NCI-H2029 (cell line): ENCODE measurements at regions not wholly inside any gene's neighbourhood (a gene's known extent, or its start where the extent isn't known, plus 50 kb on each side); places are given as distances from the start of the nearest gene placed in this dataset.

Source experiments
- DNase-seq: peaks from one replicate; lab custom pipeline; 2025; lab: John Stamatoyannopoulos, UW

DNA sequence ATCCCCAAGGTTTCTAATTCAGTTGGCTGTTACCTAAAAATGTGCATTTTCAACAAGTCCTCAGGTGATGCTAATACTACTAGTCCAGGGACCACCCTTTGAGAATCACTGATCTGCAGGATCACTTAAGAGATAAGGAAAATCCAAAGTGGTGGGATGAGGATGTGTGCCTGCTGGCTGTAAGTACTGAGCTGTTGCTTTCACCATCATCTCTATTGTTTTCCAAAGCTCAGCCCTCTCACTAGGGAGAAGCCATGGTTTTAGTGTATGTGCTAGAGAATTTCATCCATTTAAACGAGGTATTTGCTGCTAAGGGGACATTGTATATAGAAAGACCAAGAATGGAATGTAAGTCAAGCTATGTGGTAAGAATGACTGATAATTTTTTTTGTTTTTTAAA lies 202.3 kb downstream of the KIF21A start:
- DNase-seq, result no peak

DNA sequence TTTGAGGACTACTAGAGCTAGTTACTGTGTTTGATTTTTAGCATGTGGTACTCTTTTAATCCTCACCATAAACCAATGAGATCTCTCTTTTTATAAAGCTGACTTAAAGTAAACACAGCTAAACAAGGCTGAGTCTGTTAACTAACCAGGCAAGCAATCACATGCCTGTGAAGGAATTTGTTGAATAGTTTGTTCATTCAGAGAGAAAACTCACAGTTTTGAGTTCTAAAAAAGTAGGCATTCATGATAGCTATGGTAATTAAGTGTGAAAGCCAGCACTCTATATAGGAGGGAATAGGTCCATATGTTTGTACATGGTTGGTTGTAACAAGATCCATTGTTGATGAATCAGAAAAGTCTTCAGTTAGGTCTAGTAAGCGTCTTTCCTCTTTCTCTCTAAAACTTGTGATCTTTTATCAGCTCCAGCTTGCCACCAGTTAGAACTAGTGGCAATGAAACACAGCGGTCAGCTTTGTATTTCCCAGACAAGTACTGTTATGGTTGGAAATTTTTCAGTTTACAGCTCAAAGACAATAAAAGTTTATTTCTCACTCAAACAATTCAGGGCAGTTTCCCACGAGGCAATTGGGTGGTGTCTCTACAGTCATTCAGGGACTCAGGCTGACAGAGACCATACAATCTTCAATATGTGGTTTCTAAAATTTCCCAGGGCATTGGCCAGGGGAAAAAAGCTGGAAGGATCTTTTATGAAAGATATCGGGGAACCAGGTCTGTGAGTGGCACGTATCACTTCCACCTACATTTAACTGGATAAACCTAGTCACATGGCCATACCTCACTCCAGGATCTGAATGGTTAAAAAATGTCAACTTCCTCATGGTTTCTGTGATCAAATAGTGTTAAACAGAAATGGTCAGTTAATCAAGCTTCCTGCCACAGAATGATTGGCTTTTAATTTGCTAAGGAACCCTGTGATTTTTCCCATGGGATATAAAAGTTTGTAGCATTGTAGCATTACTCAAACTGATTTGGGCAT lies 203.1 kb downstream of the KIF21A start:
- no peak for DNase-seq

DNA sequence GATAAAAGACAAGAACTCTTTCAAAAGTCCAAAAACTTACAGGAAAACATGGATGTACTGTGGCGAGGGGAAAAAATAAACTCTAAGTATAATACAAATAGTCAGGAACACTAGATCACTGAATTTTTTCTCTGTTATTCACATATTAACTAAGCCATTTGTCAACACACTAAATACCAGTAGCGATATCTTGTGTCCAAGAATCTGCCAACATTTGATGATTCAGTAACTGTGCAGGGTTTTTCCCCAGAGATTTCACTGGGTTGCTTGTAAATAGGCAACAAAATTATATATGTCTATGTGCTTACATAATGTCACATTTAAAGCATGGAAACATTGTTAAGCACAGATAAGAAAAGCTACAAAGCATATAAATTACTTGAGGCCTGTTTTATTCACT lies 205.9 kb downstream of the KIF21A start:
- DNase-seq, result no peak

DNA sequence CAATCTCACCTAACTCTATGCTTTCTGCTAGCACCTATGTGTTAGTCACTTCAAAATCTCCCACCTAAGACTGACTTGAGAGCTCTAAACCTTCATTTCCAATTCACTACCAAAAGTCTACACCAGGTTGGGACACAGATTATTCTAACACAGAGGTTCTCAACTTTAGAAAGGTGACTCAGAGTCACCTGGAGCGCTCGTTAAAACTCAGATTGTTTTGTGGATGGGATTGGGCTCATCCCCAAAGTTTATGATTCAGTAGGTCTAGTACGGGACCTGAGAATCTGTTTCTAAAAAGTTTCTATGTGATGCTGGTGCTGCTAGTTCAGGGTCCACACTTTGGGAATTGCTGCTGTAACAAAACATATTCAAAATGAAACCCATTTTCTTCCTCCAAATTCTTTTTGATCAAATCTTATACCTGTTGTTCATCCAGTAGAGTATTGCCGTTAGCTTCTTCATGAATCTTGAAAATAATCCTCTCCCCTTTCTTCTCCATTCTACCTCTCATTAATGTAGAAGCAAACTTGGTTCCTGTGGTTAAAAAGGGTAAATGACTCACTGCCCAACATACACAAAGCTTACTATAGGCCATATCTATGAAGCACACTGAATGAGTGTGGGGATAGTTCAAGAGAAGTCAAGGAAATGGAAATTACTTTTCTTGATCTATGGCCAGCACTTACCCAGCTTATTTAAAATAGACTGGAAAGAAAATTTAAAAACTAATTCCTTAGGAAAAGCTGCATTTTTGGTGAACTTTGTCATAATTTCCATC lies 206.7 kb downstream of the KIF21A start:
- no peak for DNase-seq

DNA sequence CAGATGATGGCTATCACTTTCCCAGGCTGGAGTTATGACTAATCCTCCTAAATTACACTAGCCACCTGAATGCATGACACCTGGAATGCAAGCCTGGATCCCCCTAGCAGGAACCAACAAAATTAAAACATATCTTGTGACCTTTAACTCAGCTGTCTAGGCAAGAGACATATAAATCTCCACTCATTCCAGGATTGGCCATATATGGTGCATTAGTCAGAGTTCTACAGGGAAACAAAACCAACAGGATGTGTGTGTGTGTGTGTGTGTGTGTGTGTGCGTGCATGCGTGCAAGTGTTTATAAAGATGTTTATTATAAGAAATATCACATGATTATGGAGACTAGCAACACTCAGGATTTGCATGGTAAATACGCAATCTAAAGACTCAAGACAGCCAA lies 212.8 kb downstream of the KIF21A start:
- DNase-seq, result no peak

DNA sequence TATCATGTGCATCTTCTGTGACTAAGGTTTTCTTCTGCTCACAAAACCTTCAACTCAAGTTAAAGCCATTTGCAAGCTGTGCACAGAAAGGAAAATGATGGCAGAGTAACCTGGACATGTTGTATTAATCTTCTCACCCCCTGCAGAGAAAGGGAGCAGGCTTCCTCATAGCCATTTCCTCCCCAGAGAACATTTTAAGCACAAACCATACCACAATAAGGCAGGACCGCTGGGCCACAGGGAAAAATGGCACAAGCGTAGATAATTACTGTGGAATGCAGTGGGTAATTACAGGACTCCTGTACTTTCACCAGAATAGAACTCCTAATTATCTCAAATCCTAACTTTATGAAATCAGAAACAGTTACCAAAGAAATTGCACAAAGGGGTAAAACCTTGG lies 215.7 kb downstream of the KIF21A start:
- no peak for DNase-seq

DNA sequence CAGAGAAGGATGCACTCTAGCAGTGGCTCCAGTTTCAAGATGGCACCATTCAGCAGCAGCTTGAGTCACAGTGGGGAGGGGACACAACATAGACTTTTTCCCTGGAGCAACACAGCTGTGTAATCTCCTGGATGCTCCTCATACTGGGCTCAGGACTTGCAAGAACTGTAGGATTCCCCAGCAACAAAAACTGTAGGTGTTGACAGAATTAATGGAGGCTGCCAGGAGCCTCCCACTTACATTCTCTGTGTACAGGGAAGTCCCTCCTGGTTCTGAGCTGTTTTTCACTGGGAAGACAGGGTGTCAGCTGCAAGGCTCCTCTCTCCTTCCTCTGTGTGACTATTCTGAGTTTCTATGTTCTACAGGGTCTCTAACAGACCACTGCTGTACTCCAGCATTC lies 217.9 kb downstream of the KIF21A start:
- no peak for DNase-seq

DNA sequence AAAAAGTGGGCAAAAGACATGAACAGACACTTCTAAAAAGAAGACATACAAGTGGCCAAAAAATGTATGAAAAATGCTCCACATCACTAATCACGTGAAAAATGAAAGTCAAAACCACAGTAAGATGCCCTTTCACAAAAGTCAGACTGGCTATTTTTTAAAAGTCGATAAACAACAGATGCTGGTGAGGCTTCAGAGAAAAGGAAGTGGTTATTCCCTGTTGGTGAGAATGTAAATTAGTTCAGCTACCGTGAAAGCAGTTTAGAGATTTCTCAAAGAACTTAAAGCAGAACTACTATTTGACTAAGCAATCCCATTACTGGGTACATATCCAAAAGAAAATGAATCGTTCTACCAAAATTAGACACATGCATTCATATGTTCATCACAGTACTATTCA lies 237.0 kb downstream of the KIF21A start:
- no peak for DNase-seq

DNA sequence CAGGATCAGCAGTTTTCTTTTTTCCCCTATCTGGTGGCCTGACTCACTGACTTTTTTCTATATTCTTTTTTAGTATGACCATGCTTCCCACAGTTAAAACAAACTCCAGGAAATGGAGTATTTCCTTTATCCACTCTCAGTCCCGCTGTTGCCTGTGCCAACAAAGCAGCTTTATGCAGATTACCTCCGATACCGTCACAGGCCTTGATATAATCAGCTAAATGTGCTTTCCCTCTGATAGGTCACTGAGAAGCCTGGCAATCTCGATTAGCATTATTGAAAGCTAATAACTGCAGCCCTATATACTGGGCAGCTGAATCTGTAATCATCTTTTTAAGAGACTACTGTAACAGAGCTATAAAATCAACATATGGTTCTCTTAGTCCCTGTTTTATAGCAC lies 243.6 kb downstream of the KIF21A start:
- DNase-seq, result no peak

DNA sequence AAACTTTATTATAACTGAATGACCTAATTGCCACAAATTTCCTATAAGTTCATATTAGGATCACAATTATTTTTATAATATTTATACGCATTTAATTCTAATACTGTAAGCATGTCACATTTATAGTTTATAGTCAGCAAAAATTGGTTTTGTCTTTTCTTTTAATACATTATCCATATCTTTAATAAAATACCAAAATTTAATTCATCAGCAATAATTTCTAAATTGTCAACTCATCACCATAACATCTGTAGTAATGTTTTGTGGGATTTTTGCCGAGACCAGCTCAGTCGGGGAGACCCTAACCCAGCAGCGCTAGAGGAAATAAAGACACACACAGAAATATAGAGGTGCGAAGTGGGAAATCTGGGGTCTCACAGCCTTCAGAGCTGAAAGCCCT lies 254.2 kb downstream of the KIF21A start:
- no peak for DNase-seq

DNA sequence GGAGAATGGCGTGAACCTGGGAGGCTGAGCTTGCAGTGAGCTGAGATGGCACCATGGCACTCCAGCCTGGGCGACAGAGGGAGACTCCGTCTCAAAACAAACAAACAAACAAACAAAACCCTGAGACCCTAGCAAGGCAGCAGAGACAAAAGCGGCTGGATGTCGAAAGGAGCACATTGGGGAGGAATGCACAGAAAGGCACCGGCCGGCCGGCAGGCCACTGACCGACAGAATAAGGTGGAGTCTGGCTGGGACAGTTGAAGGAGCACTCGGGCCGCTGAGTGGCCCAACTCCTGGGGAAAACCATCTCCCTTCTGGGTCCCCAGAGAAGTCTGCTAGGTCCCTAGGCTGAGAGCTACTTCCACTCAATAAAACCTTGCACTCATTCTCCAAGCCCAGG lies 256.2 kb downstream of the KIF21A start:
- no peak for DNase-seq

DNA sequence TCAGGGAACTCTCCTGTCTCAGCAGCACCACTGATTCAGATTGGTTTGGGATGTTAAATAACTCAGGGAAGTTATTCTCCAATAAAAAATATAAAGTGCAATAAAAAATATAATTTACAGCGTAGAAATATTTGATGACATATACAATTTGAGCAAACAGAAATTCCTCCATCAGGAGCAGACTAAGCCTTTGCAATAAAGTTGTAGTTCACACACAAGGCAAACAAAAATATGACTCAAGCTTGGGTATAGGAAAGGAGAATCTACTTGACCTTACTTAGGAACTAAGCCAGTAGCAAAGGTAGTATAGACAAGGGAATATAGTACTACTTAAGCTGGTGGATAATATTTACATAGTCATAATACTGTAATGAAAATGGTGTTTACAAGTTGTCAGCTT lies 264.1 kb downstream of the KIF21A start:
- no peak for DNase-seq

DNA sequence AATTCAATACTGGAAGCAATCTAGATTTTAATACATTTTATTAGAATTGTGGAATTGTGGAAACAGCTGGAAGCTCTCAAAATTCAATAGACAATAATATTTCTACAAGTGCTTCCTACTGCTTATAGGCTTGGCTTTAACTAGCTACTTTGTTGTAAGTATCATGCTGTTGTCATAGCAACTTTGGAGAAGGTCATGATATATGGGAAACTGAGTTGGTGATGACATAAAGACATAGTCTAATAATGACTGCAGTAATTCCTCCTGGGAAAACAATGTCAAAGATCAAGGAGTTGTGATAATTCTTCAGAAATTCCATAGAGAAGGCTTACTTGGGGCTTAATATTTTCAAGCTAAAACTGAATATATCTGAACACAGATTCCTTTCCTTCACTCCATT lies 266.6 kb downstream of the KIF21A start:
- no peak for DNase-seq

DNA sequence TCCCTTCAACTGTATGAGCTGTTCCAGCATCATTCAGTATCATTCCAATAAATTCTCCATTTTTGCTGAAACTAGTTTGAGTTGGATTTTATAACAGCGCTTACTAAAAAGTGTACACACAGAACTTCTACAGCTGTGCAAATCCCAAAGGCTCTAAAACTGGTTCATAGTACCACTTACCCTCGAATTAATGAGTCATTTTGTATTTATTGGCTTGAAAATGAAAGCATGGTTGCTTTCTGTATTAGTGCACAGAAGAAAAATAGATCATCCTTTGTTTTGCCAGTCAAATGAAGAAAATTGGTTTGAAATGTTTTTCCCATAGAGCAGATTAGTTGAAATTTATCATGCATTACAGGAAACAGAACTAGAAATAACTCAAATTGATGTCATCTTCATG lies 268.3 kb upstream of the CPNE8 start:
- DNase-seq, result no peak

DNA sequence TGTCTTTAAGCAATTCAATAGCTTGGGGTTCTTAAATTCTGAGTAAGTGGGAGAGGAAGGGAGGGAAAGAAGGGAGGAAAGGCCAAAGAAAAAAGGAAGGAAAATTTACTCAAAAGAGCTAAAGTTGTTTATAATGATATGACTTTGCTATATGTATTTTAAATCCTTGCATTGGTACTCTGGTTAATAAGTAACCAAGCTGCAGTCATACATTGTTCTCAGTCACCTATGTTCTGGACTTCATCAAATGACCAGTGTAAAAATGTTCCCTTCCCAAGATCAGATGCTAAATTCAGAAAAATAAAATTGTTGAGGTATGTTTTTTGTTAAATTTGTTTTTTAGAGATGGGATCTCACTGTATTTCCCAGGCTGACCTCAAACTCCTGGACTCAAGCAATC lies 259.9 kb upstream of the CPNE8 start:
- no peak for DNase-seq

DNA sequence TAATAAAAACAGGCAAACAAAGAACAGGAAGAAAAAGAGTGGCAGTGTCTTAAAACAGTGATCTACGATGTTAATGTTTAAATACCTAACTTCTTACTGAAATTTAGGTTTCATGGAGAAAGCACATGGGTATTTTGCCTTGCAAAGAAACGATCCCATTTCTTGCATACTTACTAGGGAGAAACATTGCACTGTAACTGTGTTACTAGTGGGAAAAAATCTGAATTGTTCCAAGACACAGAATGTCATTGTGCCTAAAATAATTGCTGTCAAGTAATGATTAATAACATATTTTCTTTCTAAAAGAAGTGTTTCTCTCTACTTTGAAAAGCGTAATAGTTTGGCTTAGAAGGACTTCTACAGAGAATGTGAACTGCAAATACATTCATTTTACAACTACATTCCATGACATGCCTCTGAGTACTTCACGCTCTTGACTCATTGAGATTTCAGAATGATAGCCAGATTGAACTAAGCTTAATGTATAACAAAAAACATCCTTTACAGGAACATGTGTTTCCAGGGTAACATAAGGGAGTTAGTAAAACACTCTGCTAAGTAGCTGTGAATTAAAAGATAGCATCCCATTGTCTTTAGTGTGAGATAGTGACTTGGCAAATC lies 256.2 kb upstream of the CPNE8 start:
- no peak for DNase-seq

DNA sequence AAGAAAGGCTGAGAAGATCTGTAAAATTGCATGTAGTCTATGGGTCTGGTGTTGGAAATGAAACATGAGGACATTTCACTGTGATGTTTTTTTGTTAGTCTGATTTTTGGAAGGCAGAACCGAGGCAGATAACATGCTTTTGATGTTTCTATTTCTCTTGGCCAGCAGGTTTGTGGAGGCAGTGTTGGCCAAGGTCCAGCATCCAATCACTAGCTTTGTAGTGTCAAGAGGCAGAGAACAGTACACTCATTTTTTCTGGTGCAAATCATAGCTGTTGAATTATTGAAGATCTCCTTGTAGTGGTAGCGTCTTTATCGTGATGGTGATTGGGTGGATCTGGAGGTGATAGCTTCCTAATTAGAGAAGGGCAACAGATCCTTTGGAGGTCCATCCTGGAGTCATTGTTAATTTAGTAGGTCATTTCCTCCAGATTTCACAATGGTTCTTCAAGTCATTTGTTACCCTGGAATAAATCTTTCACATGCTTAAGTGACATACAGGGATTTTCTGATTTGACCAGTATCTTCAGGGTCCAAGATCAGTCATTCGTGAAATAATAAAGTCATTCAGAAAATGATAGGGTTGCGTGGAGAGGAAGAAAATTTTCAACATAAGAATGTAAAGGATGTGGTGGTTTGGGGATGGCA lies 252.4 kb upstream of the CPNE8 start:
- no peak for DNase-seq

DNA sequence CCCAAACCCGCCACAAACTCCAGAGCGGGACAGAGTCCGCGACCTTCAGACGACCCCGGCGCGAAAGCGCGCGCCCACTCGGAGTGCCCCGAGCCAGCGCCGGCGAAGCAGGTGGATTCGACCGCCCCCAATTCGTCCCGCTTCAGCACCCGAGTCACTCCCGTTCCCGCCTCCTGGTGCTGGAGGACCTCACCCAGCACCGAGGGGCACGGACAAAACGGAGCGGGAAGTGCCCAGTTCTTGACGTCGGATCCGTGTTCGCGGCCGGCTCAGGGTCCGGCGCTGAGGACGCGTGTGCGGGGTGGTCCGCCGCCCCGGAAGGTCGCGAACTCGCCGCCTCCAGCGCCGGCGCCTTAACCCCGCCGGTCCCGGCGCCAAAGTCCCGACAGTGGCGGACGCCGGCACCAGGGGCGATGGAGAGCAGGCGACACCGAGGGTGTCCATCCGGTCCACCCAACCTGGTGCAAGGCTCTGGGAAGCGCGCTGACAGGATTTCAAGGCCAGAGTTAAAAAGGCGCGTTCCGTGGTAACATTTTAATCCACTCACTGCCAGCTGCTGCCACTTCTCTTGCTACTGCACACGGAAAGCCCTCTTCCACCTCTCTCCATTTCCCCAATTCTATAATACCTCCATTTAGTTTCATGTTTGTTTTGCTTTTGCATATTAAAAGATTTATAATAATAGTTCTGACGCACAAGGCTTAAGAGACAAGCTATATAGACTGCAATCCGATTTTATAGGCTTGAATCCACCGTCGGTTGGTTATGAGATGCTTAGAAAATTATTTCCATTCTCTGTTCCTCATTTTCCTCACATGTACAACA lies 240.0 kb upstream of the CPNE8 start:
- DNase-seq, result no peak

DNA sequence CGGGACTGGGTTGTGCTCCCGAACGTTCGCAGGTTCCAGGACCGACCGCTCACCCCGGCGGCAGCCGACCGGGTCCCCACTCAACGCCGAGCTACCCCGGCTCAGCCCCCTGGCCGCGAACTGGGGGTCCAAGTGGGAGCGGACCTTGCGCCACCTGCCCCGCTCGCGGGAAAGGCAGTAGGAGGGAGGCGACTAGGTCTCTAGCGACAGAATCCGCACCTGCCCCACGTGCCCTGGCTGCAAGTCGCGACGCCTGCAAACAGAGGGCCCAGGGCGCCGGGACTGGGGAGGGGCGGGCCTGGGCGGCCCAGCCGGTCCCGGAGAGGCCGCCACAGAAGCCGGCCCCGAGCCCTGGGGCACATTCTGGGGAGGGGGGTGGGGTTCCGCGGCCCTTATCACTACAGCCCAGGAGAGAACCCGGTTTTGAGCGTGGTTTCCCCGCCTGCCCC lies 239.2 kb upstream of the CPNE8 start:
- DNase-seq, result no peak

DNA sequence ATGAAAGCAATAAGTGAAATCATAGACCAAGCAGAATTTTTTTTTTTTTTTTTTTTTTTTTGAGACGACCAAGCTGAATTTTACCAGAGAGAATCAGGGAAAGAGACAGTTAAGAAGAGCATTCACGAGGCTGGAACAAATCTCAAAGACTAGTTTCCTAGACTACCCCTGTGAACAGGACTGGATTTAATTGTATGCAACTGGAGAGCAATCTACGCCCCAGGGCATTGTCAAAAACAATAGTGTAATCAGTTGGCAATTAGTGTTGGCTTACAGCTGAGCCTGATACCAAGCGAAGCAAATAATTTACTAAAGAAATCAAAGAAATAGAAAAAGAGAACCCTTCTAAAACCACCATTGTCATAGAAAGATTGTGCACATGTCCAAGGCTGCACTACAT lies 232.9 kb upstream of the CPNE8 start:
- DNase-seq, result no peak

DNA sequence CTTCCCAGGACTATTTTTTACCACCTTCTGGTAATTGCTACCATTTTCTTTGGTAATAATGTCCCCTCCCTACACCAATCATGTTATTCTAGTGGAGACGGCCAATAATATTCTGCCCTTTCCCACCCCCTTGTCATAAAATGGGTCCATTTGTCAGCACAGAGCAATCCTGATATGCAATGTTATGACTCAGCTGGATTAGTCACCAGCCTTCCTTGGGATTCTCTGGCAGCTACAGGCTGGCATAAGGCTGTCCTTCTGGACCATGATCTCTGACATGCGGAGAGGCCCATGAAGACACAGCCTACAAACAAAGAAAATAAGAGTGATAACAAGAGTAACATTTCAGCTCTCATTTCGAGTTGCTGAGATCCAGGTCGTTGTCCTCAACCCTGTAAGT lies 222.0 kb upstream of the CPNE8 start:
- no peak for DNase-seq
